Brain pericyte (primary cell): ENCODE measurements at regions not wholly inside any gene's neighbourhood (a gene's known extent, or its start where the extent isn't known, plus 50 kb on each side); places are given as distances from the start of the nearest gene placed in this dataset.

ENCODE experiments used
- DNase-seq: peaks from one replicate; pipeline ENCODE4 v3.0.0-alpha.2; 2012; ENCODE audit warnings: low read depth, low spot score

DNA sequence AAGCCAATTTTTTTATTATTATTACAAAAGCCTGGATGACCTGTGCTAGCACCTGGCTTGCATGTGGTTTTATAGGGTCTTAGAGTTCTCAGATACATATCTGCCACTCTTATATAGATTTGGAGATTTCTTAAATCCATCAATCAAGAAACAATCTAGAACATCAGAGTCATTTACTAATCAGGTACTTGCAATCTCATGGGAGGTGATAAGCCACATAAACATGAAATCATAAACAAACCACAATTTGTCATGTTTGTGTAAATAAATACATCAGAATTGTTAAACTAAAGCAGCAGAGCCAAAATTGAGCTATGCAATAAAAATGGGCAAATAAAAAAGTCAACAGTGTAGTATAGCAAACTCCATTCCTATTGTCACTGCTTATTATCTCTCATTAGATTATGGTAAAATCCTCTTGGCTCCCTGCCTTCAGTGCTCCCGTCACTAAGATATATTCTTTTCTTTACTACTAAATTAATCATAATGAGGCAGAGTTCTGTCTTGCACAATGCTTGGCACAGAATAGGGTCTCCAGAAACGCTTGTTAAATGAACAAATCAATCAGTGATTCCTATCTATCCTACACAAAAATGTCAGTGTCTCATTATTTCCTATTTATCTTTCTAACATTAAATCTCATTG lies 108.7 kb upstream of the TTC29 start:
- no peak for DNase-seq

DNA sequence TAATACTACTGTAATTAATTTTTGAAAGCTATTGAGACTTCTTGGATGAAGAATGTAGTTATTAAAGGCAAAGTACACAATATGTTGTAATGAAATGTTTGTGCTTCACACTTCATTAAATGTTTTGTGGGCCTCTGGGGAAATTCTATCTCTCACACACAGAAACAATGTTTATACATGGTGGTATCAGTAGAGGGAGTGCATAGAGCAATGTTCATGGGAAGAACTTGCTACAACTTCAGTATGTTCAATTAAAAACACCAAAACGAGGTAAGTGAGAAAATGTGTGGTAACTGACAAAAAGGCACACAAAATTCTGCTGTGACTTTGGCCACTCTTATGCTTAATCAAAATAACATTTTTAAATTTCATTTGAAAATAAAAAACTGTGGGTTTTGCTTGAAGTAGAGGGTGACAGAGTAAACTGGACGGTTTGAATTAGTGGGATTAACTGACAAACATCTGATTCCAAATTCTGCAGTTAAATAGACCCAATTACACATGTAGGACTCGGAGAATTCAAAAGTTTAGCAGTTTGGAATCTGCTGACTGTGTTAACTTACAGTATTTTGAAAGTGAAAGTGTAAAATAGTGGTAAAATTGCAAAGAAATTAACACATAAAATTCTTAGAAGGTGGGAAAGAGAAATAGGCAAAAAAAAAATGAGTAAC lies 111.4 kb upstream of the TTC29 start:
- no peak for DNase-seq

DNA sequence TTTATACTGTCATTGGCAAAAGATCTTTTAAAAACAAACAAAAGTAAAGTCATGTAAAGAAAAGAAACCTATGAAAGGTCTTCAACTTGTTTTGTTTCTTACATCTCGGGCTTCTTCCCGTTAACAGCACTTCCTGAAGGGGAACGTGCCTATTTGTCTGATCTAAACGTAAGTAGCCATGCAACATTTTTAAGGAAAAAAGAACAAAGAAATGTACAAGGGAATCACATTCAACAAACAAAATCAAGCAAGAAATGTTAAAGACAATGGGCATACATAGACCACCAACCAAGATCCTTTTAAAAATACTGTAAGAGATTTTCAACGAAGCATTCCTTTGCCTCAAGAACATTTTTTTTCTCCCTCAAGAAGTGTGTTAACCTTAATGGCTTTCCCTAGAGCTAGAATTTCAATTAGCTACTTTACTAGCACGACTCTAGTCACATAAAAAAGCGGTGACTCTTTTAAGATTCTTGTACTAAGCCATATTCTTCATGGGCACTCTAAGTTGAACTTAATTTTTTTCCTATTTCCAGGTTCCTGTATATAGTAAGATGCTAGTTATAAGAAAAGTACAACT lies 112.0 kb upstream of the TTC29 start:
- DNase-seq = peak; percentile 29

DNA sequence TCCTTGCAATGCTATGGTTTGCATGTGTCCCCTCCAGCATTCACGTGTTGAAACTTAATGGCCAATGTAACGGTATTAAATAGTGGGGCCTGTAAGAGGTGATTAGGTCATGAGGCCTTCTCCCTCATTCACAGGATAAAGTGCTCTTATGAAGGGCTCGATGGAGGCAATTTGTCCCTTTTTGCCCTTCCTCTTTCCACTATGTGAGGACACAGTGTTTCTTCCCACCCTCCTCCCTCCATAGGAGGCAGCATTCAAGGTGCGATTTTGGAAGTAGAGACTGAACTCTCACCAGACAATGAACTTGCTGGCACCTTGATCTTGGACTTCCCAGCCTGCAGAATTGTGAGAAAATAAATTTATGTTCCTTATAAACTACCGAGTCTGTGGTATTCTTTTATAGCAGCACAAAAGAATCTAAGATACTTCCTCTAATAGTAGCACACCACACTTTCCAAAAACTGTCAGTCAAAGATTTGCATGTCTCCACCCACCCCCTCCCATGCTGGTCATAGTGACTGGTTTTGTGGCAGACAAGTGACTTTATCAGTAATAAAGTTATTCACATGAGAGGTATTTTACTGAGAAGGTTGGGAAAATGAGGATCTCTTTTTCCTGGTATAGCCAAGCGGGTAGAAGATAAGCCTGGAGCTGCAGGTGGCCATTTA lies 113.5 kb upstream of the TTC29 start:
- DNase-seq = no peak

DNA sequence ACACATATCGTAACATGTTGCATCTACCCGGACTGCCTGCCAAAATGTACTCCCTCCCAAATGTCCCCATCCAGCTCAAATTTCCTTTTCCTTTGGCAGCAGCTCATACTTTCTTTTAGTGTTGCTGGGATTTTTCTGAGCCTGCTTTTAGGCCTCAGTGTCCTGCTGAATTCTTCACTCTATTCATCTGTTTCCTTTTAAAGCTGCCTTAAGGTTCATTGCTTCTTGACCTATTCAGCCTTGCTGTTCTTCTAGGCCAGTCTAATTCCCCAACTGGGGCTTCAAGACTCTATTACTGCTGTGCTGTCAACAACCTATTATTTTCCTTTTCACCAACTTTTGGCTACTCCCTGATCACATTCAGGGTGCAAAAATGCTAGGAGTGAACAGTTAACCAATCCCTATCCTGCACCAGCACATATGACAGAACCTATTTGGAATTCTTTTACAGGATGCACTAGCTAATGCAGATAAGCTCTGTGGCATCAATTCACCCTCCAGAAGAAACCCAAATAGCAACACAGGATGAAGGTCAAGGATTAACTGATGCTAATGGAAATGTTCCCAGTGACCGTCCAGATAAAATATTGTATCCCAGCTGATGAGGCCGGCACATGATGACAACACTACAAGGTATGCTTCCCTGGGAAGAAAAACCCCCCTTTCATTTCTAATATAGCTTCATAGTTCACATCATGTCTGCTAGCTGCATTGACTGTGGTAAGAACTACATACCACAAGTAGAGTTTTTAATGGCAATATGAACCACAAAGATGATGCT lies 114.7 kb upstream of the TTC29 start:
- DNase-seq = no peak

DNA sequence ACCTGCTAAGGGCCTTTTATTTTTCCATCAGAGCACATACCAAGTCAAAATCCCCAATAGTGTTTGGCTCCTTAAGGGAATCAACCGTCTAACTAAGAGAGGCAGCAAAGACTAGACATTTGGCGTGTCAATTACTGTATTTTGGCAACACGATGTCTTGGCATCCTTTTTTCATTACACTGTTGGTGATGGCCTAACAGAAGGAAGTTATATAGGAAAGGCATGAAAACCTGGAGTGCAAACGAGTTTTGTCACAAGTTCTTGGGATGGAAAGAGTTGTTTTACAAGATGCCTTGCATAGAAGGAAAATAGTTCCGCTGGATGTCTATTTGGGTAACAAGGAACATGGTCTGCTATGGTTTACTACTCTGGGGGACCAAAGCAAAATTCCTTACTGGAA lies 119.2 kb upstream of the TTC29 start:
- no peak for DNase-seq

DNA sequence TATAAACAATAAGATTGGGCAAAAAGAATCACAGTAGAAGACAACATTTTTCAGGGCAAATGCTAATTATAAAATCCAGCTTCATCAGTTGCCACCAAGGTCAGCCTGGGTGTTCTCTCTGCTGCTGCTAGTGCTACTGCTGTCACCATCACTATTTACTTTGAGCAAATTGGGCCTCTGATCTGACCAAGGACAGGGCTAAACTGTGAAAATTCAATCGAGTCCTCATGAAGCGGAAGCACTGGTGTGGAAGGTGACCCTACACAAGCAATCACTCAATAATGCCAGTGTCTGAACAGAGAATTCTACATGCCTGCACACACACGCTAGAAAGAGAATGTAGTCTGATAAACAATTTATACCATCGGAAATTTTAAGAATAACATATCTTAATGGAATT lies 122.9 kb upstream of the TTC29 start:
- DNase-seq = no peak

DNA sequence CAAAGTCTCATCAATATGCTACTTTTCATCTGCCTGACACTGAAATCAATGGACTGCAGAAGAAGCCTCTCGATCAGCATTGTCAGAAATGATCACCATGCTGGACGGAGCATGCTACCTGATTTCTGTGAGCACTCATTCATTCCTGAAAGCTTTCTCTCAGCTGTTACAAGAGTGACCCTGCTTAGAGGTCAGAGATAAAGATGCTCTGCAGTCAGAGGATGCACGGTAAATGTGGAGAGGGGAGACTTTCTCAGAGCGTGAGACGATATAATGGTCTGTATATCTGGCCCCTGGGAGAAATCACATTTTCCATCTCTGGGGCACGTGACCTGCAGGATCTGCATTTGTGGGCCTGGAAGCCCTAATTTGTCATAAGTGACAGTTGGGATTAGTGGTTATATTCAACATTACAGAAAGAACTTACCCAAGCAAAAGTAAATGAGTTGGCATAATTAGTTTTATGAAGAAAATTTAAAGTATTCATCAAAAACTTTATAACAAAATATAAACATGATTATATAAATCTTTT lies 125.6 kb upstream of the TTC29 start:
- DNase-seq = no peak

DNA sequence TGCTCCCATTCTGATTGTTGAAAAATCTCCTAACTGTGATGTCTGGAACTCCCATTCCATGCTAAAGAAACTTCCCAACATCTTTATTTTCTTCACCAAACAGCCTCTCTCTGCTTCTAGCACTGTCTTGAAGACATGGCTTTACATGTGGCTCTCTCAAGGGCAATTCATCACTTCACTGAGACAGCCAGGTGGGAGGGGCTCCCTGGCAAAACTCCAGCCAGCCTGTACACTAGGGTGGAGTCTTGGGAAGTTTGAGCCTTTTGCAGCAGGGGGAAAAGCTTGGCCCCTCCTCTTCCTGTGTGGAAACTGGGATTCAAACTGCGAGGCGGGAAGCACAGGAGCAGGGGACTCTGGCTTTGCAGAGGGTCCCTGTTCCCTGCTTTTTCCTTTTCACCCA lies 130.5 kb upstream of the TTC29 start:
- DNase-seq = no peak

DNA sequence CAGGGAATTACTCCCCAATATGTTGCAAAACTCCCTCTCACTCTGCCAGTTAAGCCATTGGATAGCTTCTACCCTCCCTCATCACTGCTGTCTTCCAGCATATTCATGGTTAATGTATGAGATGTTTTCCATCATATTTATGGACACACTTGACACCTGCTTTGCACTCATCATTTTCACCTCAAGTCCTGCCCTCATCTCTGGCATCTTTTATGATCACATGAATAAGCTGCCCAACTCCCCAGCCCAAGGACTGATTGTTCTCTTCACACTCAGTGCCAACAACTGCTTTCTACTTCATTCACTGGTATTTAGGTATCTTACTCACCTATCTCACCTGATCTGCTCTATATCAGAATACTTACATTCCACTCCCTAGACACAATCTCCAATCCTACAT lies 131.1 kb upstream of the TTC29 start:
- no peak for DNase-seq

DNA sequence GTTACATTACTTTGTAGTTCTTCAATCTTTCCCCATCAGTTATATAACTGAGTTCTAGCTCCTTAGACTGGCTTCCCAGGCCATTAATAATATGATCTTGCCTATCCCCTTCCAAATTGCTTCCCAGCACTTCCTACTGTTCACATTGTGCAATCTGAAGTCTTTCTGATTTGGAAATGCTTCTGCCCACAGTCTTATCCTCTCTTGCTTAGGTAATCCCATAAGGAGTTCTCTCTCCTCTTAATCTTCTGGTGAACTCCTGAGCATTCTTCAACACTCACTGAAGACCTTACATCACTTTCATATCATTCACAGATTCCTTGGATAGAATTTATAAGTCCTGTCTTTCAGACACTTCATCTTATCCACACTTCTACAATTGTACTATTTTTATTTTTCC lies 132.7 kb upstream of the TTC29 start:
- no peak for DNase-seq

DNA sequence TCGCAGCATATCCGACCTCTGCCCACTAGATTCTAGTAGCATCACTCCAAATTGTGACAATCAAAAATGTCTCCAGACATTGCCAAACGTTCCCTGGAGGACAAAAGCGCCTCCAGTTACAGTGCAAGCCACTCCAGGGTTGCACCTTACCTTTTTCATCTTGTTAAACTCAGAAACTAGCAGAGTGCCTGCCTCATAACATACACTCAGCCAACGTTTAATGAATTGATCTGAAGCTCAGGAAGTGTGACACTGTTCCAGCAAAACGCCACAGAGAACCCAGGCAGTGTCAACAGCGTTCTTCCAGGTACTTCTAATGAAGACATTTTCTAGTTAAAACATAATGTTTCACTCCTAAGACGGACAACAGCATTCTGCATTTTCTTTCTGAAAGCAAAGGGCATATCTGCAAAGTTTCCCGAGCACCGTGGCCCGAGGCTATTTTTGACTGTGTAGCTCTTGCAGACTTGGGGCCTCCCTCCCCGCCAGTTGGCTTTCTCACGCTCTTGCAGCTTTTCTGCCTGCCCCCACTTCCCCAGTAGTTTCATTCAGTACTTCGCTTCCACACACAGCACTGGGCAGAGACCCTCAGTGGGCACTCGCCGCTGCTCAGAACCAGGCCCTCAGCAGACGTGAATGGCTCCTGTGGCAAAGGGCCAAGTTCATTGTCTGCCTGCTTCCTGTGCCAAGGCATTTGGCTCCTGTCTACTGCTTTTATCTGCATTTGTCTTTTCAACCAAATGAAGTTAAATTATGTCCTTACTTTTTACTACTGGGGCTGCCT lies 133.4 kb upstream of the TTC29 start:
- no peak for DNase-seq

DNA sequence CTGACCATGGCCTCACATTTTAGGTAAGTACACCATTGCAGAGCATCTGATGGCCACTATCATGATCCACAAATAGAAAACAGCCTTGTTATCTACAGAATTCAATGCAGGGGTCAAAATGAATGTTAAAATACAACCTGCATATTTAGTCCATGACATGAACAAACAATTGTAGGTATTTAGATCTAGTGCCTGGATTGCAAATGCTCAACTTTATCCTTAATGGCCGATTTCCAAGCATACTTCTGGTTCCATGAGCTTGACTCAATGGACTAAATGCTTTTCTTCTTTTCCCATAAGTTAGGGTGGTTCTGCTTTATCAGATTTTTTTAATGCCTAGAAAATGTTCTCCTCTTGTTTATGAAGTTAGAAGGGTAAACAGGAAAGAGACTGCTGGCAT lies 139.2 kb upstream of the TTC29 start:
- DNase-seq = no peak

DNA sequence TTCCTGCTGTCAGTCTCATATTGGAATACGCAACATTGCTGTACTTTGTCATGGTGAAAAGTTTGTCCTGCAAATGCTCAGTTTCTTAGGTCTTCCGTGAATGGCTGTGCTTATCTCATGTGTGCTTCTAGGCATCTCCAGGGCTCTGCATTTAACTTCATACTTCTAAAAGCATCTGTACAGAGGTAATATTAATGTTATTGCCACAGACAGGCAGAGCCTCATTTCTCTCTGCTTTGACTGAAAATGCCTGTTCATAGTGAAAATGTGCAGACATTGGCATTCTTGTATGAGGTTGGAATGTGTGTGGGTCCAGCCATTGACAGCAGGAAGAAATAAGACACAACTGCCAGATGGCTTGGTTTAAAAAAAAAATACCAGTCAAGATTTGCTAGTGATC lies 140.1 kb upstream of the TTC29 start:
- no peak for DNase-seq

DNA sequence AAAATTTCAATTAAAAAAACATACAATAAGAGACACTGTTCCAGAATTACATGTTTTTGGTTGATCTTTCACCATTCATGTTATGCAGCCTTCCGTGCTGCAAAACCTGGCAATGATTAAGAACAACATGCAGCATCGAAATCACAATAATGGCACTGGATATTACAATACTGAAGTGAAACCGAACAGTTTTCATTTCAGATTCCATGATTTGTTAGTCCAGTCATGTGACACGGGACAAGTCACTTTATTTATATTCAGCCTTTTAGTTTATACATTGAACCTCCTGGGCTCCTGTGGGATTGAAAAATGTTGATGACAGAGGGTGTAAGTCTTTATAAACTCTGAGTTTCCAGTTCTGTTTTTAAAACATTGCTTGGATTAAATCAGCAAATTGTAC lies 142.5 kb upstream of the TTC29 start:
- no peak for DNase-seq

DNA sequence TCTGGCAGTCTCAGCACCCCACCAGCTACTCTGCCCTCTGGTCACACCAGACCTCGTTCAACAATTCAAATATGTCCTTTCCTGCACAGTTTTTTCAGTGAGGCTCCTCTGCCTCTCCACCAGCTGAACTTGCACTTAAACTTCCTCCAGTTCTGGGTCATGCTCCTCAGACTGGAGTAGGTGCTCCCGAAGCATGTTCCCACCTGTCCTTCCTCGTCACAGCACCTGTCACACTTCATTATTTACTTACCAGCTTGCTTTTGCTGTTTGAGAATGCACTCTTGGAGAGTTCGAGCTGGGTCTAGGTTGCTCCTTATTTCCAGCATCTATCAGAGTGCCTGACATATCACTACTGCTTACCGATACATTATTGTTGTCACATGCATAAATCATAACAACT lies 144.8 kb upstream of the TTC29 start:
- no peak for DNase-seq

DNA sequence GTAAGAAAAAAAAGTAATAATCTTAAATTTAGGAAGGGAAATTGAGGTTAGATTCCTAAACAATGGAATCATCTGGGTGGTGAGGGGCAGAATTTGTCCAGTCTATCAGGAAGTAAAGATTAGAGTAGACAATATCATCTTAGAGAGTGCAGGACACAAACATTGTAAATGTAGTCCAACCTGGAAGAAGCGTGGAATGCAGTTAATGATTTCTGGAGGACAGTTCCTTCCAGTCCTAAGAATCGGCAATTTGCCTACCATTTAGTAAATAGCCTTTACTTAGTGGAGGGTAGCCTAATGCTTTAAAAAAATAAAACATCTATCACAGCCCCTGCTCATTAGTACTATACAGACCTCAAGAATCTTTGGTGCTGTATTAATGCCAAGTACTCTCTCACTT lies 147.5 kb upstream of the TTC29 start:
- DNase-seq = no peak

DNA sequence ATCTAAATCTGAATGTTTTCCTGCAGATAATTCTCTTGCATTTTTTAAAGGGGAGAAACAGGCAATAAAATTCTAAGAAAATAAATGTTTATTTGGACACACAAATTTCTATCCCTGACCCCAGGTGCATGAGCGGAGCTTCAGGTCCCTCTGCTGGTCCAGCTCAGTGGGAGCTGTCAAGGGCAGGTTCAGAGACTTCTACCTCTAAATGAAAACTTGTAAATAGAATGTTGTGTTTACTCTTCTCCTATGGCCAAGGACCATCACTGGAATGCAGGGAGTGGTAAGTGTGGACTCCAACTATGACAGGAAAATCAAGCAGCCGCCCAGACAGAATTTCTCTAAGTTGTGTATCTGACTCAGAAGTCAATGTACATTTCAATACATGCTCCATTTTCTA lies 148.6 kb upstream of the TTC29 start:
- no peak for DNase-seq

DNA sequence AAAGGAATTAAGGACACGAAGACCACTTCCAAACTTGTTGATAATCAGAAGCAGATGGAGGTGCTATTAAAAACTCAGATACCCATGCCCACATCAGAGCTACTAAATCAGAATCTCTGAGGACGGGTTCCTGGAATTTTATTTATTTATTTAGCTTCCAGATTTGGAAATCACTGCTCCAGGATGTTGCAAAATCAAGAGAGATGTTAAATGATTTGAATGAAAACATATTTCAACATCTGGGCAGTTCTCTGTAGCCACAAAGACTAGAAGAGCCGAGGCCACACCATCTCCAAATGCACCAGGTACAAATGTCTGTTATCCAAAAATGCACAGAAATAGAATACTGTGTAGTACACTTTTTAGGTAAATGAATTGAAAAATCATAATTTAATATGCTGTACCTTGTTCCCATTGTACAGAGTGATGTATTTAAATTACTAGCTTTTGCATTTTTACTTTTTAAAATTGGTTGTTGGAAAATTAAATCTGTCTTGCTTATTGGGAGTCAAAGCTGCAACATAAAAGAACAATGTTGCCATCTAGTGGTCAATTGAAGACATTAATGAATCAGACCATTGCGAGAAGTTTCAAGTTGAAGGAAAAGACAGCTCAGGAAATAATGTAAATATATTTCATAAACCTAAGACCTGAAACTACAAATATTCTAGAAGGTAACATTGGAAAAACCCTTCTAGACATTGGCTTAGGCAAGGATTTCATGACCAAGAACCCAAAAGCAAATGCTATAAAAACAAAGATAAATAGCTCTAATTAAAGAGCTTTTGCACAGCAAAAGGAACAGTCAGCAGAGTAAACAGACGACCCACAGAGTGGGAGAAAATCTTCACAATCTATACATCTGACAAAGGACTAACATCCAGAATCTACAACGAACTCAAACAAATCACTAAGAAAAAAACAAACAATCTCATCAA lies 151.3 kb upstream of the TTC29 start:
- DNase-seq = no peak

DNA sequence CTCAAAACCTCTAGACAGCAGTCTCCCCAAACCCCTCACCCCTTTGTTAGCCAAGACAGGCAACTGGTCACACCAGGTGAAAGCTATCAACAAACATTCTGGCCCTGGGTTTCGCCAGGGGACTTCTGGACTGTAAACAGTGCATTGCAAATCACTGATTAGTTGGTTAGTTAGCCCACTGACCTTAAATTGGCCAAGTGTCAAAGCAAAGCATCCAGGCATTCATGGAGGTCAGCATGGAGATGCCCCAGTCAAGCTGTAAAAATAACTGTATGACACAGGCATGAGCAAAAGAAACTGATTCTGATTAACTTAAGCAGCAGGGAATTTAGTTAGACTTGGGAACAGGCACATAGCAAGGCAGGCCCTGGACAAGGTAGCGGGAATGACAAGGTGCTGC lies 156.0 kb upstream of the TTC29 start:
- no peak for DNase-seq
